Peyer's patch (tissue), 4 donors: ENCODE measurements at regions not wholly inside any gene's neighbourhood (a gene's known extent, or its start where the extent isn't known, plus 50 kb on each side); places are given as distances from the start of the nearest gene placed in this dataset.

Experiments used
- CTCF ChIP-seq, 6 experiments: fragments of 450-650 bp in 4 of 6; fragments of 200-600 bp in 2 of 6; sonication (generic) in 1 of 6; IDR thresholded peaks; one replicate each; pipeline ENCODE4 v1.5.1; 2017 to 2019; ENCODE audit warnings: antibody characterized with exemption in 6 of 6, mild to moderate bottlenecking in 3 of 6, moderate library complexity in 1 of 6
- POLR2A ChIP-seq, 2 donors: fragments of 450-650 bp; IDR thresholded peaks; one replicate each; pipeline ENCODE4 v1.5.1; 2017; ENCODE audit warnings: antibody characterized with exemption in 2 of 2, mild to moderate bottlenecking in 2 of 2, moderate library complexity in 2 of 2

- TF ChIP-seq CTCF (IDR thresholded peaks at IDR 0.05) (no peak), POLR2A (IDR thresholded peaks at IDR 0.05) (no peak)
Observed at GRCh38 chr7:136168821-136169220, 191.7 kb upstream of the MTPN start.
